GM12891 (cell line): ENCODE measurements at regions not wholly inside any gene's neighbourhood (a gene's known extent, or its start where the extent isn't known, plus 50 kb on each side); places are given as distances from the start of the nearest gene placed in this dataset.

Experiments used
- DNase-seq: peaks from one replicate; pipeline ENCODE4 v3.0.0; 2011; ENCODE audit warnings: low spot score; ENCODE audit not compliant: insufficient read length
- FAIRE-seq: peaks from 2 replicates; lab custom pipeline; 2011; peaks lifted over from hg19 to GRCh38; lab: Jason Lieb, UNC
- PAX5 ChIP-seq: IDR thresholded peaks from 2 replicates; pipeline ENCODE4 v1.6.1; 2011; ENCODE audit warnings: low read length, moderate library complexity, mild to moderate bottlenecking; ENCODE audit not compliant: insufficient read depth, severe bottlenecking
- POLR2A ChIP-seq: IDR thresholded peaks from 2 replicates; pipeline ENCODE4 v1.6.1; 2011; ENCODE audit warnings: low read depth, low read length, control low read depth
- POLR2AphosphoS5 ChIP-seq: IDR thresholded peaks from 2 replicates; pipeline ENCODE4 v1.6.1; 2011; ENCODE audit warnings: low read depth, low read length, control low read depth
- POU2F2 ChIP-seq: IDR thresholded peaks from 2 replicates; pipeline ENCODE4 v1.6.1; 2011; ENCODE audit warnings: low read depth, mild to moderate bottlenecking, control low read depth, low read length, moderate library complexity
- SPI1 ChIP-seq: IDR thresholded peaks from 2 replicates; pipeline ENCODE4 v1.6.1; 2011; ENCODE audit warnings: low read depth, low read length, control low read depth
- TAF1 ChIP-seq: IDR thresholded peaks from 2 replicates; pipeline ENCODE4 v1.6.1; 2011; ENCODE audit warnings: low read depth, low read length, control low read depth

DNA sequence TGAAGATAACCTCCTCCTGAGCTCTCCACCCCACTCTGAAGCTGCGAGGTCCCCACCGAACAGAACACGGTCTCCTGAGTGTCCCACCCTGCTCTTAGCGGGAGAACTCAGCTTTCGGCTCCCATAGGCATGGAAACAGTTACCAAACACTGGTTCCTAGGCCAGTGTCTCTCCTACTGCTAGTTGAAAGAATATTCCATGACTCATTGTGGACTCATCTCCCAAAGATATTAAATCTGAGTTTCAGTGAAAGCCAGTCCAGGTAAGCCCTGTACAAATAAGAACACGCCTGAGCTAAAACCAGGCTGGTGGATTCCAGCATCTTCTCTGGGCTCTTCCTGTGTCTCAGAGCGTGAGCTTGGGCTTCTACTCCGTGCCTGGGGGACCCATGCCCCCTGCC, 107.5 kb upstream of the CLDN14 start:
- TF ChIP-seq TAF1 (no peak), SPI1 (no peak), POLR2A (no peak), PAX5 (no peak), POLR2AphosphoS5 (no peak), POU2F2 (no peak)
- DNase-seq (no peak), FAIRE-seq (no peak)

DNA sequence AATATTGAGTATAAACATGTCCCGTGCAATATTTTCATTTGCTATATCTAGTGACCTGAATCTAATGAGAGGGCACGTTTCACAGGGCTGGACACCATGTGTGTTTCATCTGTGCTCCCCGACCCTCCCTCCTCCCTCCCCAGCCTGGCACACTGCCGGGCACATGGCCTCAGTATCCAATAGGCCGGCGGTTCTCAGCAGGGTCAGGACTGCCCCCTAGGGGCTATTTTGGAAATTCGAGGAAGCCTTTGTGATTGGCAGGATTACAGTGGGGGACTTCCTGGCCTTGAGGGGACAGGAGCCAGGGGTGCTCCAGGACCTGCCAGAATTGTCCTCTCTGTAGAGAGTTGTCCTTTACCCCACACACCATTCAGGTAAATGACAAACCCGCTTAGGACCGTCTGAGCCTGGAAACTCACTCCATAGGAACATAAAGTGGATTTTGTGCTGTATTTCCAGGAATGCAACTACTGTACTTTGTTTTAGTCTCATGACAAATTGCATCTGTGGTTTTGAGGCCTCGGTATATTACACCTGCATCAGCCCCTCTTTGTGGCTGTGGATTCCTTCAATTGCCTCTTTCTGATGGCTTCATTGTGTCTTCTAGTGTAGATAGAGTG, 109.5 kb upstream of the SIM2 start:
- DNase-seq (peak; percentile 42), FAIRE-seq (peak; percentile 54)
- TF ChIP-seq POU2F2, result no peak
- TF ChIP-seq PAX5, result no peak
- TF ChIP-seq TAF1, result no peak
- TF ChIP-seq SPI1, result no peak
- TF ChIP-seq POLR2AphosphoS5, result no peak
- no peak for TF ChIP-seq POLR2A

DNA sequence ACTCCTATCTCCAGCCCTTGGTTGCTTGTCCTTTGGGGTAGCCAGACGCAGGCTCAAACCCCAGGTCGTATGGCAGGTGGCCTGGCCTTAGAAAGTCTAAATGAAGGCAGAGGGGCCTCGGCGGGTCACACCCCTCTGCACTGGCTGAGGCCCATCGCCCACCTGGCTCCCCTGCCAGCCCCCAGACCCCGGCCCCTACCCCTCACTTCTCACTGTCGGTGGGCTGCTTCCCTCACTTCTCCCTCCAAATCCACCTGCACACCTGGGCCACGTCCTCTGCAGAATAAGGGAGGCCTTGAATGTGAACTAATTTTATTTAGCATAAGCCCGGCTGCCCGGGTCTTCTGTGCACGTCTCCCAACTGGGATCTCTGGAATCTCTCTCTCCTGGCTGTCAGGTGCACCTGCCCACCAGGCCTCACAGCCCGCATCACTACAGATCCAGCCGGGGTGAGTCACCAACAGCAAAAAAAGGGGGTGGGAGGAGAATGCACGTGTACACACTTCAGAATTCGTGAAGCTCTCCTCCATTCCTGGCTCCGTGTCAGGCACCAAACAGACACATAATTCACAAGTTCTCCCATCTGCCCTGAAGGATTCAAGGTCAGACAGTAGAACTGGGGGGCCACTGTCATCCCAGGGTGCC, 107.5 kb upstream of the SIM2 start:
- TF ChIP-seq POLR2A (no peak), POU2F2 (no peak), POLR2AphosphoS5 (no peak), SPI1 (no peak), TAF1 (no peak), PAX5 (no peak)
- no peak for FAIRE-seq
- DNase-seq, result no peak

- DNase-seq, result no peak
- no peak for FAIRE-seq
- no peak for TF ChIP-seq SPI1
Observed at GRCh38 chr21:36596174-36596573, 102.7 kb upstream of the SIM2 start.

GRCh38 chr21:36601362-36601761, 97.6 kb upstream of the SIM2 start:
- no peak for FAIRE-seq
- no peak for DNase-seq
- TF ChIP-seq TAF1 (no peak), PAX5 (no peak), POLR2AphosphoS5 (no peak), POU2F2 (no peak), POLR2A (no peak), SPI1 (no peak)

DNA sequence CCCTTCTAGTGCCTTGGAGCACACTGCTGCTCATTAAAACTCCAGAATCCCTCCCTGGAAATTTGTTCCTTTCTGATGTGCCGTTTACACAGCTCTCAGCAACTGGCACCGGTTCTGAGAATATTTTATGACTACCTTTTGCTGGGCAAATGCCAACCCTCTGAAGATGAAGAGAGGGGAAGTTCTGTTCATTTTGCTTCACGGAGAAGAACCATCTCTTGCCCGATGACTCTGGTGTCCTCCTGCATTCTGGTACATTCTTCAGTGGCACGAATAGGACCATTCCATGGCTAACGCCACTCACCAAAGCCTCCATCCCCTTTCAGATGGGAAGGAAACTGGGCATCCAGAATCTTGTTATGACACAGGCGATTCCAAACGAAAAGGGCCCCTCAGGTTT, 96.2 kb upstream of the SIM2 start:
- DNase-seq (no peak), FAIRE-seq (no peak)
- TF ChIP-seq TAF1, result no peak
- no peak for TF ChIP-seq POLR2A
- no peak for TF ChIP-seq PAX5
- TF ChIP-seq SPI1, result no peak
- TF ChIP-seq POU2F2, result no peak
- TF ChIP-seq POLR2AphosphoS5, result no peak

- no peak for DNase-seq
- no peak for FAIRE-seq
- TF ChIP-seq TAF1 (no peak), PAX5 (no peak), SPI1 (no peak), POLR2AphosphoS5 (no peak), POLR2A (no peak), POU2F2 (no peak)
Observed at GRCh38 chr21:36603221-36603620, 95.7 kb upstream of the SIM2 start.

DNA sequence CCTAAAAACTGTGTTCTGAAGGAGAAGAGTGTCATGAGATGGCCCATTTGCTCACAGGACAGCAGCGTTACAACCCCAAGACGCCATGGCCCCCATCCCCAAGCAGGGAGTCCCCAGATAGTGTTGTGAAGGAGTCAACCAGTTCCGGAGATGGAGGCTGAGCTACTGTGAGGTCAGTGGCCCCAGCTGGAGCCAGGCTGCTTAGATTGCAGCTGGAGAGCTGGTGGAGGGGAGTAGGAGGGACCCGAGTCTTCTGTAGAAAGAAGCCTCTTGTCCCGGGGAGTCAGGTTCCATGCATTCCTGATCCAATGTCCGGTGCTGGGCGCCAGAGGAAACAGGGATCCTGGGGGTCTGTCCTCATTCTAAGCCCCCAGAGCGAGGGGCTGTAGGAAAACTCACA, 93.5 kb upstream of the SIM2 start:
- no peak for FAIRE-seq
- TF ChIP-seq POU2F2 (no peak), PAX5 (no peak), SPI1 (no peak), POLR2AphosphoS5 (no peak), TAF1 (no peak), POLR2A (no peak)
- DNase-seq, result no peak

DNA sequence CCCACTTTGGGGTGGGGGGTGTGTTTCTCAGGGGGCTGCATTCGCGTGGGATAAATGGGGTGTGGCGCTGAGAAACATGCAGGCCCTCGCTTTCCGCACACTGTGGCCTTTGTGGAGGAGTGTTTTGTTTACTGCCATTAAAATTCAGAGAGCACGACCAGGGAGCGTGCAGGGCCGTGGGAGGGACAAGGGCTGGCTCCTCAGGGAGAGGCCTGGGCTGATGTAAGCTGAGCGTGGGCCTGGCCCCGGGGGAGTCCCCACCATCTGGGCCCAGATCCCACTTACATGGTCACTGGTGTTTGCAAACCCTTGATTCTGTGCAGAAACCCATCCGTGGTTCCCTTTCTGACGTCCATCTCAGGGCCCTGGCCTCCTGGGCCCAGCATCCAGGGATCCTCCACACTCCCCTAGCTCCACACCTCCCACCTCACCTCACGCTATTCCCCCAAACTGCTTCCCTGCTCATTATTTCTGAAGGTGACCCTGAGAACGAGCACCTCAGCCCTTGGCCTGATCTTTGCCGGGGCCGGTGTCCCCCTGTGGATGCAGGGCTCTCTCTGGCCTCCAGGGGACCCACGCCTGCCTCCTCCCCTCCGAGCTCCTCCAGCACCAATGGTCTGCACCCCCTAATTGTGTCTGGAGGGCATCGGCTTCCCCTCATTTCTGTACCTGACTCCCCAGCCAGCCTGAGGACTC, 92.5 kb upstream of the SIM2 start:
- FAIRE-seq, result no peak
- TF ChIP-seq POLR2AphosphoS5 (no peak), POLR2A (no peak), POU2F2 (no peak), SPI1 (no peak), PAX5 (no peak), TAF1 (no peak)
- no peak for DNase-seq

DNA sequence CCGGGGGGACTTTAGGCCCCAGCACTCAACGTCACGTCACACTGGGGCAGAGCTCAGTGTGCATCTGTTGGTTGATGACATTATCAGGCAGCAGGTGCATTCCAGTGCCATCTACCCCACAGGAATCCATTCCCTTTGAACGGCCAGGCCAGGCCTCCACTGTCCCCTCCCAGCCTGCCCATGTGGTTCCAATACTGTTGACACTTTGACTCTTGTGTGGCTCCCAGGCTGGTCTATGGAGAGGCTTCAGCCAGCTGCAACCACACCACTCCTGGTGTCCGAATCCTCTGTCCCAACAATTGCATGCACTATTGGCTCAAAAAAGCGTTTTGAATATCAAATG, 92.0 kb upstream of the SIM2 start:
- no peak for TF ChIP-seq PAX5
- no peak for TF ChIP-seq POLR2AphosphoS5
- no peak for TF ChIP-seq POU2F2
- TF ChIP-seq SPI1, result no peak
- no peak for TF ChIP-seq TAF1
- no peak for TF ChIP-seq POLR2A
- no peak for FAIRE-seq
- no peak for DNase-seq
